ENCODE measurements at regions not wholly inside any gene's neighbourhood (a gene's known extent, or its start where the extent isn't known, plus 50 kb on each side); places are given as distances from the start of the nearest gene placed in this dataset.

GRCh38 chr2:18423636-18424035 lies 136.8 kb downstream of the RDH14 start:
- Mint-ChIP-seq H3K4me3 (no peak overlapping the region), H3K9me3 (no peaks in the 10 kb centered on the region), H3K27ac (no peak overlapping the region), H3K27me3 (peaks cover 16% of the 10 kb centered on the region), H3K36me3 (ENCODE audit: low read depth) (no peaks in the 10 kb centered on the region), H3K4me1 (no peaks in the 10 kb centered on the region)
- ATAC-seq: no peak
- DNase-seq: no peak

DNA sequence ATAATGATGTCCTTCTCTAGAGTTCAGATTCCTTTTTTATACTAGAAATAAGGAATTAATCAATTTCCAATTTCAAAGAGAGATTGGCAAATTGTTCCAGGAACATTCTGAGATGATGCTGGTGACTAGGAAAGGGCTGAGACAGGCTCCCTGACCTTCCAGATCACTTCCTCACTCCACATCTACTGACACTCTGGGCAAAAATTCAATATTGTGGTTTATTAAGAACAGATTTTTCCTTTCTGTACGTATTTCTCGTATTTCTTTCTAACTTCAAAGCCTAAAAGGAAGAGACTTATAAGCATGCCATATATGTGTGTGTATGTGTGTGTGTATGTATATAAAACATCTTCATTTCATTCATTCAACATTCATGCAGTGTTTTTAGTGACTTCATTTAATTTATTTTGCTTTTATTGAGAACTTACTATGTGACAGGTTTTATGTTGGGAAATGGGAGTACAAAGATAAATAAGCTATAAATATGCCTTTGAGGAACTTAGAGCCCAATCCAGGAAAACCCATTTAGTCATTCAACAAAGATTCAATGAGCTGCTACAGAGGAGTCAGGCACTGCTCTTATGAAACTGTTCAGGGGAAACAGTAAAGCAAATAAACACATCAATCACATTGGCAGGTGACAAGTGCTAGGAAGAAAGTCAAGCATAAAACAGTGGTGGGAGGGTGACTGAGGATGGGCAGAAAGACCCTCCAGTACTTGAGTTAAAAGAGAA lies 137.9 kb downstream of the RDH14 start:
- Mint-ChIP-seq H3K27ac (no peak overlapping the region), H3K9me3 (no peaks in the 10 kb centered on the region), H3K36me3 (ENCODE audit: low read depth) (no peaks in the 10 kb centered on the region), H3K4me3 (no peak overlapping the region), H3K4me1 (no peaks in the 10 kb centered on the region), H3K27me3 (peaks cover 17% of the 10 kb centered on the region)
- DNase-seq: no peak
- no peak for ATAC-seq

DNA sequence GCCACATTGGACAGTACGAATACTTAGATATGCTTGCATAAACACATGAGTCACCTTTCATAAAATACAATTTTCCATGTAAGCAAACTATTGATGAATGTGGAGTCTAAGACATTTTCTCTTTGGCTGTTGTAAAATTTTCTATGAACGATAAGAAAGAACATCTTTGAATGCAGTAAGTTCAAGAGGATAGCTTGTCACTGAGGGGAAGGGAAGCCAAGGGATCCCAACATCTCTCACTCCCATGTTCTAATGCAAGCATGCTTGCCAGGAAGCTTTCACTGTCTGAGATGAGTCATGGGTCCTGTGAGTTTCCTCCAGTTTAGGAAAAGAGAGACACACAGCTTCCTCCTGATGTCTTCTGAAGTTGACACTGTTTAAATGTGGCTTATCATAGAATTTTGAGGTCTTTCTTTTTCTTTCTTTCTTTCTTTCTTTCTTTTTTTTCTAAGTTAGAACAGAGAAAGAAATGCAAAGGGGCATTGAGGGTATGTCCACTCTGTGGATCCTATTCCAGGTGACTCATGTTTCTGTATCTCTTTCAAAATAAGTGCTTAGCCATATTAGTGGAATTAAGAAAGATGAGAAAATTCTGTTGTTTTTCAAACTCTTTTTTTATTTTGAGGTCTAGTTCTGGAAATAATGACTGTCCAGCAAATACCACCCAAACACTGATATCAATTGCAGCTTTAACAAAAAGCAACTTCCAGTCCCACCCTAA lies 146.6 kb downstream of the RDH14 start:
- no peaks in the 10 kb centered on the region for H3K36me3 Mint-ChIP-seq (ENCODE audit: low read depth)
- no peak overlapping the region for H3K4me3 Mint-ChIP-seq
- H3K4me1 Mint-ChIP-seq: no peaks in the 10 kb centered on the region
- peaks cover 11% of the 10 kb centered on the region for H3K27me3 Mint-ChIP-seq
- no peak overlapping the region for H3K27ac Mint-ChIP-seq
- ATAC-seq (no peak), DNase-seq (no peak)
- H3K9me3 Mint-ChIP-seq: no peaks in the 10 kb centered on the region

- peaks cover 9% of the 10 kb centered on the region for H3K27me3 Mint-ChIP-seq
- no peak for DNase-seq
- no peak overlapping the region for H3K27ac Mint-ChIP-seq
- H3K36me3 Mint-ChIP-seq (ENCODE audit: low read depth): no peaks in the 10 kb centered on the region
- H3K4me1 Mint-ChIP-seq: no peaks in the 10 kb centered on the region
- no peak for ATAC-seq
- H3K4me3 Mint-ChIP-seq: no peak overlapping the region
- H3K9me3 Mint-ChIP-seq: no peaks in the 10 kb centered on the region
Measured at GRCh38 chr2:18412980-18413675, 147.3 kb downstream of the RDH14 start.

GRCh38 chr2:18411626-18412025 lies 148.8 kb downstream of the RDH14 start:
- H3K4me3 Mint-ChIP-seq: no peak overlapping the region
- ATAC-seq: no peak
- H3K4me1 Mint-ChIP-seq: no peaks in the 10 kb centered on the region
- DNase-seq: no peak
- H3K27ac Mint-ChIP-seq: no peak overlapping the region
- H3K36me3 Mint-ChIP-seq (ENCODE audit: low read depth): no peaks in the 10 kb centered on the region
- no peaks in the 10 kb centered on the region for H3K9me3 Mint-ChIP-seq
- peaks cover 9% of the 10 kb centered on the region for H3K27me3 Mint-ChIP-seq

DNA sequence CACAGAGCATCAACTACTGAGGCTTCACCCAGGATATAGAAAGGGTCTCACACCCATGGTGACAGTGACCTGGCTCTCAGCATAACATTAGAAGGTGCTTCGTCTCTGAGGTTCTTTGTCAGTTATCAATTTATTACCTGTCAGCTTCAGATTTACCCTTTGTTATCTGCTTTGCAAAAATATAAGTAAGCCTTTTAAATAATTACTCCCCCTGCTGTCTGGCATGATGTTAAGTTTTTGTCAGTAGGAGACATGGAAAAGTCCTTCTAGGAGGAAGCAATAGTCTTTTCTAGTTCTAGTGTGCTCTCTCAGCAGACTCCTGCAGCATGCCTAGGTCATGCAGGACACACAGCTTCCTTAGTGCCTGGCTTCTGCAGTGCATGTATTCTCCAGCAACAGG lies 149.9 kb downstream of the RDH14 start:
- Mint-ChIP-seq H3K4me1 (no peaks in the 10 kb centered on the region), H3K27me3 (peaks cover 6% of the 10 kb centered on the region), H3K9me3 (no peaks in the 10 kb centered on the region), H3K4me3 (no peak overlapping the region), H3K27ac (no peak overlapping the region), H3K36me3 (ENCODE audit: low read depth) (no peaks in the 10 kb centered on the region)
- ATAC-seq: no peak
- DNase-seq: no peak

DNA sequence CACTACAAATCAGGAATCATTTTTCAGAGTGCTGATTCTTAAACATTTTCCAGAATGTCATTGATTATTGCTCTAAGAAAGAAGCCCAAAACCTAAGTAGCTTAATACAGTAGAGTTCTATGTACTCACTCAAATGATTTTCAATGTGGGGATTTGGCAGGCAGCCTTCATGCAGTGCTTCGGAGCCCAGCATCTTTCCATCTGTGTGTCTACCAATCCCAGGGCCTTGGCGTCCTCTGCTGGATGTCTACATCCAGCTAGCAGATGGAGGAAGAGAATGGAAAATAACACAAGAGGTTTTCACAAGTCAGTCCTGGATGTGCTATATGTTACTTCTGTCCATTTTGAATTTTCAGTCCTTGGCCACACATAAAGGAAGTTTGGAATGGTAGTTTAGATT lies 151.8 kb downstream of the RDH14 start:
- Mint-ChIP-seq H3K9me3 (no peaks in the 10 kb centered on the region), H3K4me3 (no peak overlapping the region), H3K27ac (no peak overlapping the region), H3K27me3 (peaks cover 5% of the 10 kb centered on the region), H3K36me3 (ENCODE audit: low read depth) (no peaks in the 10 kb centered on the region), H3K4me1 (no peaks in the 10 kb centered on the region)
- no peak for DNase-seq
- ATAC-seq: no peak

- ATAC-seq (no peak), DNase-seq (no peak)
- H3K27me3 Mint-ChIP-seq: peaks cover 8% of the 10 kb centered on the region
- H3K27ac Mint-ChIP-seq: no peak overlapping the region
- no peaks in the 10 kb centered on the region for H3K36me3 Mint-ChIP-seq (ENCODE audit: low read depth)
- H3K9me3 Mint-ChIP-seq: no peaks in the 10 kb centered on the region
- H3K4me1 Mint-ChIP-seq: no peaks in the 10 kb centered on the region
- no peak overlapping the region for H3K4me3 Mint-ChIP-seq
Measured at GRCh38 chr2:18406219-18406618, 154.2 kb downstream of the RDH14 start.

GRCh38 chr2:18404708-18405107 lies 155.7 kb downstream of the RDH14 start:
- Mint-ChIP-seq H3K27me3 (peaks cover 8% of the 10 kb centered on the region), H3K4me3 (no peak overlapping the region), H3K4me1 (no peaks in the 10 kb centered on the region), H3K27ac (no peak overlapping the region), H3K36me3 (ENCODE audit: low read depth) (no peaks in the 10 kb centered on the region), H3K9me3 (no peaks in the 10 kb centered on the region)
- ATAC-seq: no peak
- DNase-seq: no peak

- Mint-ChIP-seq H3K4me3 (no peak overlapping the region), H3K9me3 (no peaks in the 10 kb centered on the region), H3K36me3 (ENCODE audit: low read depth) (no peaks in the 10 kb centered on the region), H3K4me1 (no peaks in the 10 kb centered on the region), H3K27ac (no peak overlapping the region), H3K27me3 (peaks cover 7% of the 10 kb centered on the region)
- ATAC-seq: no peak
- no peak for DNase-seq
Measured at GRCh38 chr2:18403921-18404522, 156.4 kb downstream of the RDH14 start.

DNA sequence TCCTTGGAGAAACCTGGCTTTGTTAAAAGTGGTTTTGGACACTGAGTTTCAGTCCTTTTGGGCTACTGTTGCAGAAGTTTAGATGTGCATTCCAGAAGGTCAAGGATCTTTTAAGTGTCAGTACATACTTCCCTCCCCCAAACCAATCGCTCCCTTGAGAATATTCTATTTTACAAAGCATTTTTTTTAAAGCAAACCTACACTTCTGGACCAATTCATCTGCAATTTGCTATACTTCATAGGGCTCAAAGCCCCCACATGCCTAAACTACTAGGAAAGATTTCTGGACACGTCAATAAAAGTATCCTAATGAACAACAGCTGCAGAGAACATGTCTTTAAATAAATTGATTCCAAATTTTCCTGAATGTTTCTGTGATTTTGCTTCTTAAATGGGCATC lies 157.6 kb downstream of the RDH14 start:
- DNase-seq: no peak
- Mint-ChIP-seq H3K36me3 (ENCODE audit: low read depth) (no peaks in the 10 kb centered on the region), H3K4me3 (no peak overlapping the region), H3K27me3 (peaks cover 10% of the 10 kb centered on the region), H3K9me3 (no peaks in the 10 kb centered on the region), H3K27ac (no peak overlapping the region), H3K4me1 (no peaks in the 10 kb centered on the region)
- no peak for ATAC-seq

GRCh38 chr2:18401471-18401870 lies 159.0 kb downstream of the RDH14 start:
- Mint-ChIP-seq H3K36me3 (ENCODE audit: low read depth) (no peaks in the 10 kb centered on the region), H3K4me3 (no peak overlapping the region), H3K27ac (no peak overlapping the region), H3K4me1 (no peaks in the 10 kb centered on the region), H3K27me3 (peaks cover 10% of the 10 kb centered on the region), H3K9me3 (no peaks in the 10 kb centered on the region)
- ATAC-seq: no peak
- no peak for DNase-seq

GRCh38 chr2:18399601-18400000 lies 160.9 kb downstream of the RDH14 start:
- H3K27ac Mint-ChIP-seq: no peak overlapping the region
- no peaks in the 10 kb centered on the region for H3K4me1 Mint-ChIP-seq
- peaks cover 13% of the 10 kb centered on the region for H3K27me3 Mint-ChIP-seq
- H3K9me3 Mint-ChIP-seq: no peaks in the 10 kb centered on the region
- no peak overlapping the region for H3K4me3 Mint-ChIP-seq
- H3K36me3 Mint-ChIP-seq (ENCODE audit: low read depth): no peaks in the 10 kb centered on the region
- ATAC-seq: no peak
- DNase-seq: no peak

GRCh38 chr2:18398833-18399232 lies 161.6 kb downstream of the RDH14 start:
- Mint-ChIP-seq H3K36me3 (ENCODE audit: low read depth) (no peaks in the 10 kb centered on the region), H3K4me3 (no peak overlapping the region), H3K27ac (no peak overlapping the region), H3K4me1 (no peaks in the 10 kb centered on the region), H3K9me3 (no peaks in the 10 kb centered on the region), H3K27me3 (peaks cover 13% of the 10 kb centered on the region)
- no peak for DNase-seq
- ATAC-seq: no peak

Measured in activated naive CD8-positive, alpha-beta T cell treated with anti-CD3 and anti-CD28 coated beads, Interleukin-2, amount 50 U/mL, for 24 hours (primary cell).